ENCODE measurements at regions not wholly inside any gene's neighbourhood (a gene's known extent, or its start where the extent isn't known, plus 50 kb on each side); places are given as distances from the start of the nearest gene placed in this dataset.

GRCh38 chr12:83361071-83361470 is 674.4 kb downstream of the TMTC2 start:
- H3K36me3 Mint-ChIP-seq: no peaks in the 10 kb centered on the region
- DNase-seq (no peak), ATAC-seq (no peak)
- intact Hi-C loops (cut with micrococcal nuclease): no loop called here
- no peaks in the 10 kb centered on the region for H3K4me1 ChIP-seq (ENCODE audit: control insufficient read depth, insufficient read depth, low read length)
- TF ChIP-seq CTCF (IDR thresholded peaks at IDR 0.05): no peak
- H3K4me1 Mint-ChIP-seq: no peaks in the 10 kb centered on the region
- no peaks in the 10 kb centered on the region for H3K27me3 Mint-ChIP-seq (ENCODE audit: low read depth in 2 of 2)
- no peak overlapping the region for H3K4me3 Mint-ChIP-seq
- H3K27me3 ChIP-seq (ENCODE audit: control insufficient read depth, insufficient read depth, low read length): no peaks in the 10 kb centered on the region
- no peak overlapping the region for H3K27ac Mint-ChIP-seq
- peaks cover 2 to 8% of the 10 kb centered on the region in 2 donors for H3K9me3 Mint-ChIP-seq
- no peak overlapping the region for H3K4me3 ChIP-seq (ENCODE audit: low read length)
- no peaks in the 10 kb centered on the region for H3K36me3 ChIP-seq (ENCODE audit: control insufficient read depth, insufficient read depth, low read length)
- no peak overlapping the region for H3K27ac ChIP-seq (ENCODE audit: low read length)
- H3K9me3 ChIP-seq (ENCODE audit: control insufficient read depth, insufficient read depth, low read length): no peaks in the 10 kb centered on the region

- no peaks in the 10 kb centered on the region for H3K4me1 ChIP-seq (ENCODE audit: control insufficient read depth, insufficient read depth, low read length)
- ATAC-seq (no peak), DNase-seq (no peak)
- intact Hi-C loops (cut with micrococcal nuclease): no loop called here
- TF ChIP-seq CTCF (IDR thresholded peaks at IDR 0.05): no peak
- H3K27ac Mint-ChIP-seq: no peak overlapping the region
- H3K9me3 ChIP-seq (ENCODE audit: control insufficient read depth, insufficient read depth, low read length): no peaks in the 10 kb centered on the region
- H3K4me1 Mint-ChIP-seq: no peaks in the 10 kb centered on the region
- H3K27ac ChIP-seq (ENCODE audit: low read length): no peak overlapping the region
- H3K4me3 ChIP-seq (ENCODE audit: low read length): no peak overlapping the region
- H3K36me3 ChIP-seq (ENCODE audit: control insufficient read depth, insufficient read depth, low read length): no peaks in the 10 kb centered on the region
- no peaks in the 10 kb centered on the region for H3K36me3 Mint-ChIP-seq
- peaks cover 3 to 4% of the 10 kb centered on the region in 2 donors for H3K9me3 Mint-ChIP-seq
- H3K4me3 Mint-ChIP-seq: no peak overlapping the region
- 56% methylated on average over 3 of the region's 4 CpGs for WGBS (ENCODE audit: insufficient coverage)
- no peaks in the 10 kb centered on the region for H3K27me3 Mint-ChIP-seq (ENCODE audit: low read depth in 2 of 2)
- H3K27me3 ChIP-seq (ENCODE audit: control insufficient read depth, insufficient read depth, low read length): no peaks in the 10 kb centered on the region
Measured at GRCh38 chr12:83349907-83350611, 663.4 kb downstream of the TMTC2 start.

- no peaks in the 10 kb centered on the region for H3K27me3 ChIP-seq (ENCODE audit: control insufficient read depth, insufficient read depth, low read length)
- Mint-ChIP-seq H3K27me3 (ENCODE audit: low read depth in 2 of 2) (no peaks in the 10 kb centered on the region), H3K4me1 (no peaks in the 10 kb centered on the region), H3K4me3 (no peak overlapping the region), H3K27ac (no peak overlapping the region), H3K9me3 (peaks cover 0 to 4% of the 10 kb centered on the region in 2 donors), H3K36me3 (peaks cover under 1% of the 10 kb centered on the region)
- intact Hi-C loops (cut with micrococcal nuclease): no loop called here
- no peak overlapping the region for H3K4me3 ChIP-seq (ENCODE audit: low read length)
- no peak for TF ChIP-seq CTCF (IDR thresholded peaks at IDR 0.05)
- H3K36me3 ChIP-seq (ENCODE audit: control insufficient read depth, insufficient read depth, low read length): no peaks in the 10 kb centered on the region
- DNase-seq: no peak
- no peaks in the 10 kb centered on the region for H3K4me1 ChIP-seq (ENCODE audit: control insufficient read depth, insufficient read depth, low read length)
- no peak overlapping the region for H3K27ac ChIP-seq (ENCODE audit: low read length)
- ATAC-seq: no peak
- no peaks in the 10 kb centered on the region for H3K9me3 ChIP-seq (ENCODE audit: control insufficient read depth, insufficient read depth, low read length)
Measured at GRCh38 chr12:83346333-83346732, 659.6 kb downstream of the TMTC2 start.

- H3K4me1 Mint-ChIP-seq: no peaks in the 10 kb centered on the region
- Histone ChIP-seq H3K4me3 (ENCODE audit: low read length) (no peak overlapping the region), H3K4me1 (ENCODE audit: control insufficient read depth, insufficient read depth, low read length) (no peaks in the 10 kb centered on the region), H3K9me3 (ENCODE audit: control insufficient read depth, insufficient read depth, low read length) (peaks cover 8% of the 10 kb centered on the region), H3K27me3 (ENCODE audit: control insufficient read depth, insufficient read depth, low read length) (no peaks in the 10 kb centered on the region), H3K27ac (ENCODE audit: low read length) (no peak overlapping the region), H3K36me3 (ENCODE audit: control insufficient read depth, insufficient read depth, low read length) (no peaks in the 10 kb centered on the region)
- peaks cover 4 to 8% of the 10 kb centered on the region in 2 donors for H3K9me3 Mint-ChIP-seq
- H3K27ac Mint-ChIP-seq: no peak overlapping the region
- TF ChIP-seq CTCF (IDR thresholded peaks at IDR 0.05): no peak
- H3K36me3 Mint-ChIP-seq: peaks cover 9% of the 10 kb centered on the region
- DNase-seq: no peak
- no peak for ATAC-seq
- intact Hi-C loops (cut with micrococcal nuclease): no loop called here
- H3K27me3 Mint-ChIP-seq (ENCODE audit: low read depth in 2 of 2): no peaks in the 10 kb centered on the region
- H3K4me3 Mint-ChIP-seq: no peak overlapping the region
Measured at GRCh38 chr12:83343767-83344166, 657.1 kb downstream of the TMTC2 start.

All from natural killer cell (primary cell).